GM18909 (cell line): ENCODE measurements at regions not wholly inside any gene's neighbourhood (a gene's known extent, or its start where the extent isn't known, plus 50 kb on each side); places are given as distances from the start of the nearest gene placed in this dataset.

ENCODE experiments used
- ATAC-seq: cut with Tn5 transposase; IDR thresholded peaks from one replicate; pipeline ENCODE4 v1.9.1; 2021; ENCODE audit warnings: mild to moderate bottlenecking; ENCODE audit not compliant: unreplicated experiment, poor library complexity

DNA sequence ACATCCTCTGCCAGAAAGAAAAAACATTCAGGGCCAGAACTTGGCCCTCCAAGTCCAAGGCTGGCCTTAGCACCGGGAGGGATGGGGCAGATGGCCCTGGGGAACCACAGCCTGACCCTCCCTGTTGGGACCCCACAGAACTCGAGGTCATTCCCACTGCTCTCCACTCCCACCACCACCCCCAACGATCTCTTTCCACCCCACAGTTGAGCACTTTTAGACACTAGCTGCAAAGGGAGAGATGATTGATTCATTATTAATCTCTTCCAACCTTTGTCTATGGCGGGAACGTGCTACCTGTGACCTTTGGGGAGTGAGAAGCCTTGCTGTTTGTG lies 869.7 kb downstream of the BRD1 start:
- ATAC-seq, result no peak

DNA sequence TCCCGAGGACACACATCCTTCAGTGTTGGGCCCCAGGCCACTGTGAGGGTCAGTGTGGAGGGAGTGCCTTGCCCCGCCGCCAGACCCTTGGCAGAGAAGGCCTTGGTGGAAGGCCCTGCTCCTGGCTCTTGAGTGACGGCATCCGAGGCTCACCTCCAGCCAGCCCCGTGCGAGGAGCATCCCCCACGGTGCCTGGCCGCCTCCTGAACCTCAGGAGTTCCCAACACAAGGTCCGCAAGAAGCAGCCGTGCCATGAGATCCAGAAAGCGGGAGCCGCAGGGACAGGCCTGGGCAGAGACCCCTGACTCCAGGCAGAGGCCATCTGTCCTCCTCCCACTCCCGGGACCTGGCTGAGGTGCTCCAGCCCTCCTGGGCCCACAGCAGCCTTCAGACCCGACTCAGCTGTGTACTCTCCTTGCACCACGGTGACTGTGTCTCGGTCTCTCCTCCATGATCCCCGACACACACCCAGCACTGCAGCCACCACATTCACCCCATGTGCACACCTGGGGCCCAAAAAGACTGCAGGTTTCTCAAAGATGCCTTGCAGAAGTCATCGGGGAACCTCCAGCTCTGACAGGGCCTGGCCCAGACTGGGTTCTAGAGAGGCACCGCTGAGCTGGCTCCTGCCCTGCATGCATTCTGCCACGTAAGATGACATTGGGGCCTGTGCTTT lies 870.2 kb downstream of the BRD1 start:
- no peak for ATAC-seq

DNA sequence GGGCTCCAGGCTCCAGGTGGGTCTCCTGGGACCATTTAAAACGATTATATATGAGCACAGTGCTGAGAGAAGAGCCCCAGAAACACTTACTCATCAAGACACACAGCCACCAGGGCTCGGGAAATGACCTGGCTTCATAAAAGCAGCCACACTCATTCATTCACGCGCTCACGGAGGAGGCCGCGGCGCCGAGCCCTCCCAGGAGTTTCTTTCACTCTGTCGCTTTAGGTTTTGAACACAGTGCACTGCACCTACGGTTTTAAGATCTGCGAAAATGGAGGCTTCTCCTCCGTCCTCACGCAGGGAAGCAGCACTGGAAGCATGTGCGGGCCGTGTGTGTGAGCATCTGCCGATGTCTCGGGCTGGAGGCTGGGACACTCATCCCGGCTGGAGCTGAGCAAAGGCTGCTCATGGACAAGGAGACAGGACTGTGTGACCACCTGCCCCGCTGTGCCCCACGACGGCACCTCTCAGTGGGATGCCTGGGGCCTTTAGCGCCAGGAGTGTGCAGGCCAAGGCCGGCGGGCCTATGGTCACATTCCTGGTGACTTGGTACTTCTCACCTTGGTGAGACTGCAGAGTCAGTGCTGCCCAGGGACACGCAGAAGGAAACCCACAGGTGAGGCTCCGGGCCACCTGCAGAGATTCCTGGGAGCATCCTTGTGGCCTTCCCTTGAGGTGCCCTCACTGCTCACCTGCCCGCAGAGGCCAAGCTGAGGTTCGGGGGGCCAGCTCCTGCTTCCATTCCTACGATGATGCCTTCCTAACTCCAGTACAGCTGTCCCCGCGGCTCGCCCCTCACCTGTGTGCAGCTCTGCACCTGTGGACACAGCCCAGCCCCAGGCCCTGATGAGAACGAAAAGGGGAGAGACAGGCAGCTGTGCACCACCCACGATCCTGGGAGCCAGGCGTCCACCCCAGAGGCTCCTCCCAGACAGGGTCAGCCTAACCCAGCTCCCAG lies 872.0 kb downstream of the BRD1 start:
- no peak for ATAC-seq

DNA sequence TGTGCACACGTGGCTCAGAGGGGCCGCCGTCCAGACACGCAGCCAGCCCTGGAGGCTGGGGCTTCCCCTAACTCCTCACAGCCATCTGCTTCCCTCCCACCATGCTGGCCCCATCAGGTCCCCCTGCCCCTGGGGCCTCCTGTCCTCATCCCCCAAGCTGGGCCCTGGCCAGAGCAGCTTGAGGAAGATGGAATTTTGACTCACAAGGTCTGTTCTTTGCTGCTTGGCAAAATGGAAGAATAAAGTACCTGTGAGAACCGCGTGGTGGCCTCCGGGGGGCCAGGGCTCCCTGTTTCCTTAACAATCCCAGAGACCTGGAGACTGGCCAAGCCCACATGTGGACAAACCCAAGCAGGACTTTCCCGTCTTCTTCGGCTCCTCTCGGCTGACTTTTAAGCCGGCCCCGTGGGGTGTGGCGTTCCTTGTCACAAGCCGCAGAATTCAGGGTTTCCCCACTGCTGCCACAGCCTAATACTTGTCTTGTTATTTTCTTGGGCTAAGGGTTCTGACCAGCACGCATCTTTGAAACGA lies 872.8 kb downstream of the BRD1 start:
- ATAC-seq, result no peak

DNA sequence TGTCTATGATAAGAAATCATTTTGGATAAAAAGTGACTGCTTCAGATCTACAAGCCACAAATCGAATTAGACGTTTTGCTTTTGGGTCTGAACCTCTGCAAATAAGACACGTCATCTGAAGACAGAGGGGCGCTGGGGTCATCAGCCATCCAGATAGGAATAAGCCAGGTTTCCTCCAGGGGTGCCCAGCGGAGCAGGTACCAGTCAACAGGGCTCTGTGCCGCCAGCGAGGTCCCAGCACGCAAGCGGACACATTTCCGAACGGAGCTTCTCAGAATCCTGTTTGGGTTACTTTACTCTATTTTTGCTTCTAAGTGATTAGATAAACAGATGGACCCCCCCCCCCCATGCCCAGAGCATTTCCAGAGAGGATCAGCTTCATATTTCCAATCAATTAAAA lies 873.8 kb downstream of the BRD1 start:
- no peak for ATAC-seq

DNA sequence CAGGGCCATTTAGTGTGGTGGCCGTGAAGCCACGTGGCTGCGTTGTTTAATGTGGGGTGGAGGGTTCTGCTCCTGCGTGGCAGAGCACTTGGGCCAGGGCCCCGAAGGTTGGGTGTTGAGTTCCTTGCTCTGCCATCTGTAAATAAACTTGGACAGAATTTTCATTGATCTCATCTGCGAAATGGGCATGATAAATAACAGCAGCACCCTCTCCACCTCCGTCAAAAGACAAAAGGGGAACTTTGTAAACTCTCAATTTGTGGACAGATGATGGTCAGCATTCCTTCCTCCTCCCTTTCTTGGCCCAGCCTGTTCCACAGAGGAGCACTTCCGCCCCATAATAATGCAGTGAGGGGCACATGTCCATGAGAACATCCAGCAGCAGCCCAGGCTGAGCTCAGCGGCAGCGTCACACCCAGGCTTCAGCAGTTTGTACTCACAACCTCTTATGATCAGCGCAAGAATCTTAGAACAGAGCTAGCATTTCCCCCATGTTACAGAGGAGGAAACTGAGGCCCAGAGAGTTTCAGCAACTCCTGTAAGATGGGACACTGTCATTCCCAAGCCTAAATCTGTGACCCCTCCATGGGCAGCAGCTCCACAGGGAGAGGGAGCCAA lies 874.5 kb downstream of the BRD1 start:
- ATAC-seq, result no peak

DNA sequence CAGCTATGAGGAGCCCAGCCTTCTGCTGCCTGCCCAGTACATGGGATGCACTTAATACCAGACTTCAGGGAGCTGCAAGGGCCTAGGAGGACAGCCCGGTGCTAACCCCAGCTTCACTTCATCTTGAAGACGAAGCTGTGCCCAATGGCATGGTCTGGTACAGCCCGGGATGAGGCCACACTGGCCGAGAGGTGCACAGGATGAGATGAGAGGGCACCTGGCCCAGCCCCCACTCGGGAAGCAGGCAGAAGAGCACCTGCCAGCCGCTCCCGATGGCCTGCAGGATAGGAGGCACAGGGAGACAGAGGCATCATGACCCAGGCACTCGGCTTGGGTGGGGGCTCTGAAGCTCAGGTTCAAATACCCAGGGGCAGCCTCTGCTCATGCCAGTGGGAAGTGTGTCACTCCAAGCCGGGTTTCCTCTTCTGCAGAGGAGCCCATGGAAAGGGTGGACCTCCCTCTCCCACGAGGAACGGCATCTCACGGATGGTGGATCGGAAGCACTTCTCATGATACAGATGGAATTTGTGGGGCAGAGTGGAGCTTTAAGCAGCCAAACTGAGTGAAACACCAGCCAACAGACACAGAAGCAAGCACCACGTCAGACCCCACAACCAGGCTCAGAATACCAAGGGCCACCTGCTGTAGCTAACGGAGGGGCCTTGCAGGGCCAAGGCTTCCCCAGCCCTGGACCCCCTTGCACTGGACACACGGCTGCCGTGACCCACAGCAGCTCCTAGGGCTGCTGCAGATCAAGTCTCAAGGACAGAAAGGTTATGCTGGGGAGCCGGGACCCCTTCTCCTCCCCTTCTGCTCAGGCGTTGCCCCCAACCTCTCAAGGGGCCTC lies 875.2 kb downstream of the BRD1 start:
- no peak for ATAC-seq

DNA sequence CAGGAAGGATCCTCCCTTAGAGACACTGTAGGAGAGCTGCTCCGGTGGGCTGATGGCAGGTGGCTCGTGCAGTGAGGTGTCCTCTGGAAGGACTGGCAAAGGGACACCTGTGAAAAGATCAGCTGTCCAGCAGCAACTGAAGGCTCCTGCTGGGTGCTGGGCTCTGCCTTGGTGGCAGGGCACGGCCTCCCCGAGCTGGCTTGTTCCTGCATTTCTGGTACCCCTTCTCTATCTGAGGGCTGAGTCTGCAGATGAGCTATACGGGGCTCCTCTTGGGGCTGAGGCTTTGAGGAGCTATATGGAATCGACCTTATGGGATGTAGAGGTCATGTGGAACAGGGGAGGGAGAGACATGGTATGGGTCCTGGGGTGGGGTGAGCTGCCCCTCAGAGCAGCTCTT lies 875.8 kb downstream of the BRD1 start:
- ATAC-seq, result no peak

DNA sequence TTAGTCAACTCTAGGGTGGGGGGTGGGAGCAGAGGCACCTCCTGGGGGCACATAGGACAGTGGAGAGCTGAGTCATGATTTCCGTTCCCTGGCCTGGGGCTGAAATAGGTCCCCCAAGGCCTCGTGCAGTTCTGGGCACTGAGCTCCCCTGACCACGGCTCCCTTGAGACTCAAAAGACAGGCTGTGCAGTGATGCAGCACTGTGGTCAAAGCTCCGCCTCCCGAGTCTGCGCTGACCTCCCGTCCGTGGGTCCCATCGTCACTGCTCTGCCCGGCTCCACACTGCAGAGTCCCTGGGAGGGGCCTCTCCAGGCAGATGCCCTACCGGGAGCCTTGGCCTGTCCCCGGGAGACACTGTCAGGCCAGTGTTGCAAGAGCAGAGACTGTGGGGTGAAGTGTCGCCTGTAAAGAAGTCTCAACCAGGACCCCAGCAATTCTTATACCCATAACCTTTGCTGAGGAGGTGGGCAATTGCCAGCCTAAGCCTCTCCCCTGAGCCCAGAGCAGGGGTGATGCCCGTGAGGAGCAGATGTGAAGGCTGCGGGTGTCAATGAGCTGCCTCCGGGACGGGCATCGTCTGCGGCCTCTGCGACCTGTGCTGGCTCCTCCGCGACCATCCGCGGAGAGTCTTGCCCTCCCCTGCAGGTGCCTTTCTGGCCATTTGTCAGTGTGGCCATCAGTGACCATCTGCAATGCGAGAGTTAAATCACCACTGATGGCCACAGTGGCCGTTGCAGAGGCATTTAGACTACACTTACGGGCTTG lies 877.3 kb downstream of the BRD1 start:
- no peak for ATAC-seq

DNA sequence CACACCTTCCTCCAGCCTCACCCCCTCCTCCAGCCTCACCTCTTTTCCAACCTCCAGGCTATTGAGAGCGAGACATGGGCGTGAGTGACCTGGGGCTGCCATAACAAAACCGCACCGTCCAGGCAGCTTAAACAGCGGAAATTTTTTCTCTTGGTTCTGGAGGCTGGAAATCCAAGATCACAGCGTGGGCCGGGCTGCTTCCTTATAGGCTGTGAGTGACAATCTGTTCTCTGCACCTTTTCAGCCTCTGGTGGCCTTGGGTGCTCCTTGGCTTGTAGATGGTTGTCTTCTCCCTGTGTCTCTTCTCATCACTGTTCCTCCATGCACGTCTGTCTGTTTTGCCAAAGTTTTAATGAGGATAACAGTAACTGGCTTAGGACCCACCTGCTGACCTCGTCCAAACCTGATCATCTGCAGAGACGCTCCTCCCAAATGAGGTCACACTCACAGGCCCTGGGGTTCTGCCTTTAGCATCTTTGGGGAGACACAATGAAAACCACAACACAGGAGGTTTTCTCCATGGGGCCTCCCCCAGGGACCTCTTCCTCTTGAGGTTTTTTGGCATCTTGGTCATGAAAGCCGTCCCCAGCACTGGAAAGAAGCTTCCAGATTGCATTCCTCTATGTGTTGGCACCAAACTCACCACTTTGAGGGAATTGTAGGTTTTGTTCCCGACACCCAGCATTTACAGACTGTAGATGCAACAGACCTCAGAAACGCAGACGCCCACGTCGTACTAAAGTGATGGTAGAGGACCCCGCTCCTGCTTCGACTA lies 878.1 kb downstream of the BRD1 start:
- no peak for ATAC-seq

DNA sequence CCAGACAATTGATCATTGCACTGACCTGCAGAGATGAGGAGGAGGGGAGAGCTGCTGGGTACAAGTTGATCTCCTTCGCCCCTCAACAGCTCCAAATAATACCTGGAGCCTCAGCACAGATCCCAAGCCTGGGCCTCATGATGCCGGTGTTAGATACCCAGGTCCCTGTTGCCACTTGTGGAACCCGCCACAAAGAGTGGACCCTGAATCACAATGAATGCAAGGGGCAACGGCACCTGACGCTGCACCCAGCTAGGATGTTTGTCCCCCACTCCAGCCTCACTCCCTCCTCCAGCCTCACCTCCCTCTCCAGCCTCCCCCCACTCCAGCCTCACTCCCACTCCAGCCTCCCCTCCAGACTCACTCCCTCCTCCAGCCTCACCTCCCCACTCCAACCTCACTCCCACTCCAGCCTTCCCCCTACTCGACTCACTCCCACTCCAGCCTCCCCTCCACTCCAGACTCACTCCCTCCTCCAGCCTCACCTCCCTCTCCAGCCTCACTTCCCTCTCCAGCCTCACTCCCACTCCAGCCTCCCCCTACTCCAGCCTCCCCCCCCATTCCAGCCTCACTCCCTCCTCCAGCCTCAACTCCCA lies 879.0 kb downstream of the BRD1 start:
- no peak for ATAC-seq

DNA sequence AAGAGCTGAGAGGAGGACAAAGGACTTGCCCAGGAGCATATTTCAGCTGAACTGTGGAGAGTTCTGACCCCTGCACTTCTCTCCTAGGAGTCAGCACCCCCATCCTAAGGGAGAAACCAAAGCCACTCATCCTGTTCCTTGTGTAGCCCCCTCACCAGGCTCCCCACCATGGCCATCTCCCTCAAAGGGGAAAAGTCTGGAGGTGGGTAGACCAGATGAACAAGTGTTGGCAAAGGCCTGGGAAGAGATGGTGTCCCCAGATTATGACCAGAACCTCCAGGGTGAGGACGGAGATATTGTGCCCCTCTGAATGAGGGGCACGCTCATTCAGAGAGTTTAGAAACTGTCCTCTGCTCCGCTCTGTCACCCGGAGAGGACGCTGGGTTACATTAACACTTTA lies 880.0 kb downstream of the BRD1 start:
- no peak for ATAC-seq

DNA sequence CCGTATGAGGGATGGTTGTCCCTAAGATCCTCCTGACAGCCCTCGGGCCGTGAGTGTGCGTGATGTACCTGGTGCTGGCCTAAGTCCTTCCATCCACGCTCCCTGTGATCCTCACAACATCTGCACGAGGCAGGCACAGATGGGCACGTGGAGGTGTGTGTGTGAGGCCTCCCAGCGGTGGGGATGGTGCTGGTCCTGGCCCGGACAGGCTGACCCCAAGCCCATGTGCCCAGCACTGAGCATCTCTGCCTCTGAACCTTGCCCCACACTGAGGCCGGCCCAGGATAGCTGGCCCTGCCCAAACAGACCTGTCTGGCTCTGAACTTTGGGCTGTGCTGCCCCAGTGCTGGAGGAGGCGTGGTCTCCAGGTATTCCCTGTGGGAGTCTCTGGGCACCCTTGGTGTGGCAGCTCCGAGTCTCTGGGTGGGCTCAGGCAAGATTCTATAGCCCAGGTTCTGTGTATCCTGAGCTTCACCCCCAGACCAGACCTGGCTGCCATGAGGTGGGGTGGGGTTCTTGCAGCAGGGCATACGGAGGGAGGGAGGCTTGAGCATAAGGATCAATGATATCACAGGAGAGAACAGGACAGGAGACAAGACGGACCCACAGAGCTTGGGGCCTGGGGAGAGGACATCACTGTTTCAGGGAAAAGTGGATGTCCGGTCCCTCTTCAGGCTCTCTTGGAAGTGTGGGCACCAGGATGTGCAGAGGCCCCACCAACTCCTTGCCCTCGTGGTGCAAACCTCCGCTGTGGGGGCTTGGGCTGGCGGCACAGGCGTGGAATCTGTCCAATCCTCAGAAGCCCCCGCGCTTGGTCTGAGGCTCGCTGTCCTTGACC lies 881.8 kb downstream of the BRD1 start:
- no peak for ATAC-seq

DNA sequence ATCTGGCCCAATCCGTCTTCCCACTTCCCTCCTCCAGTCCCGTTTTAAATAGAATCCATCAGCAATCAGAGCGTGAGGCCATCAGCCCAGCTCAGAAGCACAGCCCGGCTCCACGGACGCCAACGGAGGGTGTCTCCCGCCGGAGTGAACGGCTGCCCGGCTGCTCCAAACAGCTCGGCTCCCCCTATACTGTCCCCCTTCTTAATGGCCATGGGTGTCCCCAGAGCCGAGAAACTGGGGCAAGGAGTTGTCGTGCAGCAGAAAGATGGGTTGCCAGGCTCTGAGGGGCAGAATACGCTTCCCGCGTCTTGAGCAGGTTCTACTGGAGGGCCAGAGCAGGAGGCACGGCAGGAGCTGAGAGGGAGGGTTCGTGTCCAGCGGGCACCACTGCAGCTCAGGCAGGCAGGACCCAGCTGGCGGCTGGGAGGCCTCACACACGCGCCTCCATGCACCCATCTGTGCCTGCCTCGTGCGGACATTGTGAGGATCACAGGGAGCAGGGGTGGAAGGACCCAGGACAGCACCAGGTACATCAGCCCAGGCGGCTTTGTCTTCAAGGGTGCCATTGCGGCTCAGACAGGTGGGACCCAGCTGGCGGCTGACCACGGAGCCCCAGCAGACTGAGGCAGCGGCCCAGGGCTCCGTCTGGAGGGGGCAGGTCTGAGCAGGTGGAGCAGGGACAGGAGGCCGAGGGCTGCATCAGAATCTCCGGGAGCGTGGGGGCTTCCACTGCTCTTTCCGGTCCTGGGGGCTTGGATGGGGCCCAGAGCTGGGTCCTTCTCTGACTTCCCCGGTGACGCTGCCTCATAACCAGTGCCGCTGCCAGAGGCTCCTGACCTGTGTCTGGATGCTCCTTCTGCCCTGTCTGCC lies 882.7 kb downstream of the BRD1 start:
- no peak for ATAC-seq

DNA sequence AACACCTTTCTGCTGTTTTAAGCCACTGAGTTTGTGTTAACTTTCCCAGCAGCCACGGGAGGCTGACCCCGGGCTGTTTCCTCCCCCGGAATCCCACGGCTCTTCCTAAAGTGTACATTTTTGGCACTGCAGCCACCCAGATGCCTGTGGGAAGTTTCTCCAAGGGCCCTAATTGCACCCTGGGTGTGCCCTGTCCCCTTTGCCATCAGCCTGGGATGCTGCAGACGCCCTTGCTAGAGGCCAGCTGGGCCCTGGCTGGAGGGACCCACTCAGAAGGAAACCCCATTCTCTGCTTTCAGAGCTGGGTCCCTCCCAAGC lies 883.3 kb downstream of the BRD1 start:
- no peak for ATAC-seq

DNA sequence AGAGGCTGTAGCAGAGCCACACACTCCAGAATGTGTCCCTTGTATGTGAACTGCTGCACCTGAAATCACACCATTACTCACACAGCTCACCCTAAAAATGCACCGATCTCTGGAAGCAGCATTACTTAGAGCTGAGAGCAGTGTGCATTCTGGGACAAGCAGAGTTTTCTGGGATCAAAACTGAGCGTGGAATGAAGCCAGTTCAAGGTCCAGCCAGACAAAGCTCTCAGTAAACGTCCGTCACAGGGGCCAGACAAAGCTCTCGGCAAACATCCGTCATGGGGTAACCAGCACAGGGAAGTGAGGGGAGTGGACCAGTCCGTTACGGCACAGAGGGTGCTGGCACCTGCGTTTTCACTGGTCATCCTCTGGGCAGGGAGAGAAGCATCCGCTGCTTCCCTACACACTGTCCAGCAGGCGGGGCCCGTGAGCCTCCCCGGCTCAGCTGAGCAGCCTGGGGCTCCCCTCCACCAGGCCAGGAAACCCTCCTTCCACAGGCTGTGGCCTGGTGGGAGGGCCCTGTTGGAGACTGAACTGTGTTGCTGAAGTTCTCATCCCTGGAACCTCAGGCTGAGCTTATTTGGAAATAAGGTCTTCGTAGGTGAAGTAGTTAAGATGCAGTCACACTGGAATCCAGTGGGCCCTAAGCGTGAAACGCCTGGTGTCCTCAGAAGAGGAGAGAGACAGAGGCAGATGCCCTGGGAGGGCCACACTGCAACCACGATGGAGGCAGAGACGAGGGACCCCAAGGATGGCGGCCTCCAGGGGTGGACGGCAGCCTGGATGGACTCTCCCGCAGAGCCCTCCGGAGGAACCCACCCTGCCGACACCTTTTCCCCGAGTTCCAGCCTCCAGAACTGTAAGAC lies 883.9 kb downstream of the BRD1 start:
- no peak for ATAC-seq
